ENCODE measurements at regions not wholly inside any gene's neighbourhood (a gene's known extent, or its start where the extent isn't known, plus 50 kb on each side); places are given as distances from the start of the nearest gene placed in this dataset.

DNA sequence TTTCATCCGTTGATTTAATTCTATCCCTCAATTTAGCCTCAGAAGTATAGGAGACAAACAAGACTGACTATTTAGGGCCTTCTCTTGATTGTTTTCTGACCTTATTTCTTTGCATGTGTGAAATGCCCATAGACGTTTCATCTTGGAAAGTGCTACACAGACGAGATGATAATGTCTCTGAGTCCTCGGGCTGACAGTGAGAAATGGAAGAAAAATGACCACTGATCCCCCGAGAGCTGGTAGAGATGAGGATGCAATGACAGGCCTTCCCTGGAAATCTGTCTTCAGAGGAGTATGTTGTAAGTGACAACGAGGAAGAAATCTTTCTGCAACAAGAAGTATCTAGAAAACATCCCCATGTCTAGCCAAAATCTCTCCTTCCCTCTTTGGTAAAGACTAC, 522.9 kb downstream of the HAPSTR1 start:
- no peak overlapping the region for H3K9ac ChIP-seq (ENCODE audit: insufficient read depth in 1 of 2, low read depth in 2 of 2, low read length in 2 of 2)
- no peak overlapping the region for H3K4me3 ChIP-seq
- H3K36me3 ChIP-seq (ENCODE audit: control insufficient read depth, insufficient read depth, low read length) = no peaks in the 10 kb centered on the region
- no peaks in the 10 kb centered on the region for H3K9me1 ChIP-seq (ENCODE audit: control insufficient read depth, insufficient read depth, low read length)
- no peak for TF ChIP-seq BHLHE40 (IDR thresholded peaks at IDR 0.05; ENCODE audit: low read length)
- no peak for TF ChIP-seq MTA1 (IDR thresholded peaks at IDR 0.05; ENCODE audit: borderline replicate concordance)
- no peak for TF ChIP-seq ZNF174 (CRISPR knock-in tag; IDR thresholded peaks at IDR 0.05)
- no peak for TF ChIP-seq ZNF57 (CRISPR knock-in tag; IDR thresholded peaks at IDR 0.05)
- no peak for TF ChIP-seq FOXJ2 (tag; IDR thresholded peaks at IDR 0.05)
- TF ChIP-seq TEAD2 (tag; IDR thresholded peaks at IDR 0.05) = no peak
- no peak for TF ChIP-seq POLR2G (IDR thresholded peaks at IDR 0.05; ENCODE audit: low read depth, low read length)
- no peak for TF ChIP-seq RBM17 (IDR thresholded peaks at IDR 0.05; ENCODE audit: borderline replicate concordance, low read depth, low read length)
- no peak for TF ChIP-seq ILK (tag; IDR thresholded peaks at IDR 0.05; ENCODE audit: borderline replicate concordance, low read depth)
- no peak for TF ChIP-seq NCOA1 (IDR thresholded peaks at IDR 0.05; ENCODE audit: low read depth)
- TF ChIP-seq SMARCE1 (IDR thresholded peaks at IDR 0.05) = no peak
- no peak for TF ChIP-seq ZNF253 (CRISPR knock-in tag; conservative IDR thresholded peaks at IDR 0.05)
- no peak for TF ChIP-seq TGIF2 (CRISPR knock-in tag; IDR thresholded peaks at IDR 0.05)
- TF ChIP-seq SAP30 (IDR thresholded peaks at IDR 0.05; ENCODE audit: borderline replicate concordance, insufficient read depth, low read depth, low read length, poor library complexity, severe bottlenecking) = no peak
- TF ChIP-seq ZNF184 (CRISPR knock-in tag; IDR thresholded peaks at IDR 0.05) = no peak
- no peak for TF ChIP-seq SMAD4 (CRISPR knock-in tag; conservative IDR thresholded peaks at IDR 0.05)
- no peak for TF ChIP-seq GTF2E2 (tag; IDR thresholded peaks at IDR 0.05)
- TF ChIP-seq PHTF2 (CRISPR knock-in tag; IDR thresholded peaks at IDR 0.05) = no peak
- ATAC-seq (no peak), FAIRE-seq (no peak), DNase-seq (ENCODE audit: extremely low read depth in 1 of 4, low spot score in 3 of 4) (no peak)
- no peaks in the 10 kb centered on the region for H3K4me1 ChIP-seq (replicated peaks in 1 of 2; ENCODE audit: control insufficient read depth in 2 of 2, insufficient read depth in 2 of 2, low read length in 2 of 2)
- H3K27ac ChIP-seq (ENCODE audit: extremely low read depth, low read depth, low read length) = no peak overlapping the region
- intact Hi-C loops (cut with micrococcal nuclease) = no loop called here
- no TSS peak for BruUV-seq (replicated peaks)
- H2AFZ ChIP-seq (ENCODE audit: low read depth, low read length) = no peak overlapping the region
- in situ Hi-C loops (cut with MboI) = no loop called here
- POLR2A ChIA-PET = no interaction called here
- no peaks in the 10 kb centered on the region for H4K20me1 ChIP-seq (replicated peaks; ENCODE audit: control insufficient read depth, insufficient read depth, low read length)
- no peaks in the 10 kb centered on the region for H3K79me2 ChIP-seq (ENCODE audit: control insufficient read depth, insufficient read depth, low read length)
- H3K9me3 ChIP-seq (replicated peaks; ENCODE audit: control insufficient read depth, insufficient read depth, low read depth, low read length) = no peaks in the 10 kb centered on the region; the same call in 1 of the 2 replicates
- no peak overlapping the region for H3K4me2 ChIP-seq (ENCODE audit: insufficient read depth, low read length)
- CTCF ChIA-PET (ENCODE audit: low intra/inter-chr PET ratio) = no interaction called here
- WGBS (ENCODE audit: insufficient coverage, low coverage, missing lambda C conversion rate) = 9% methylated on average over 6 of the region's 6 CpGs
- no peaks in the 10 kb centered on the region for H3K27me3 ChIP-seq (ENCODE audit: control insufficient read depth in 2 of 2, insufficient read depth in 2 of 2, low read length in 2 of 2)
